Mesenchymal stem cell (in vitro differentiated cells and primary cell): ENCODE measurements at regions not wholly inside any gene's neighbourhood (a gene's known extent, or its start where the extent isn't known, plus 50 kb on each side); places are given as distances from the start of the nearest gene placed in this dataset.

Experiments
- DNase-seq: peaks from one replicate; pipeline ENCODE4 v3.0.0-alpha.2; 2013
- H2AFZ ChIP-seq: one replicate; pipeline ENCODE4 v1.6.1; 2013; ENCODE audit warnings: low read depth, mild to moderate bottlenecking, control low read depth, inconsistent platforms, low read length, moderate library complexity
- H2AK5ac ChIP-seq: 2 replicates; pipeline ENCODE4 v1.6.1; 2013; ENCODE audit warnings: low read length, moderate library complexity, mild to moderate bottlenecking, inconsistent platforms; ENCODE audit not compliant: severe bottlenecking
- H2BK120ac ChIP-seq: one replicate; pipeline ENCODE4 v1.6.1; 2013; ENCODE audit warnings: low read depth, mild to moderate bottlenecking, inconsistent platforms, low read length, moderate library complexity
- H2BK12ac ChIP-seq, 2 experiments: one replicate each; pipeline ENCODE4 v1.6.1; 2013; ENCODE audit warnings: inconsistent platforms in 2 of 2, low read length in 2 of 2, mild to moderate bottlenecking in 2 of 2, moderate library complexity in 2 of 2, control low read depth in 1 of 2
- H2BK15ac ChIP-seq: one replicate; pipeline ENCODE4 v1.6.1; 2013; ENCODE audit warnings: mild to moderate bottlenecking, low read depth, inconsistent platforms; ENCODE audit not compliant: poor library complexity, severe bottlenecking
- H2BK5ac ChIP-seq: 2 replicates; pipeline ENCODE4 v1.6.1; 2013; ENCODE audit warnings: low read depth, mild to moderate bottlenecking, low read length, control low read depth, inconsistent platforms; ENCODE audit not compliant: poor library complexity, severe bottlenecking
- H3K14ac ChIP-seq, 2 experiments: one replicate each; pipeline ENCODE4 v1.6.1; 2013; ENCODE audit warnings: inconsistent platforms in 2 of 2, low read length in 2 of 2, control low read depth in 1 of 2, mild to moderate bottlenecking in 1 of 2, moderate library complexity in 1 of 2
- H3K18ac ChIP-seq, 2 experiments: one replicate each; pipeline ENCODE4 v1.6.1; 2013; ENCODE audit warnings: inconsistent platforms in 2 of 2, low read length in 2 of 2, control low read depth in 1 of 2, low read depth in 1 of 2, mild to moderate bottlenecking in 1 of 2
- H3K23ac ChIP-seq, 2 experiments: one replicate each; pipeline ENCODE4 v1.6.1; 2013; ENCODE audit warnings: inconsistent platforms in 2 of 2, low read length in 2 of 2, mild to moderate bottlenecking in 2 of 2, moderate library complexity in 2 of 2, control low read depth in 1 of 2
- H3K27ac ChIP-seq: 2 replicates; pipeline ENCODE4 v1.5.1; 2013; ENCODE audit warnings: mild to moderate bottlenecking, moderate library complexity, low read length, control low read depth, inconsistent platforms; ENCODE audit not compliant: poor library complexity, severe bottlenecking
- H3K27me3 ChIP-seq, 2 experiments: 2 replicates each; pipeline versions ENCODE4 v1.6.1 to v1.7.0; 2013; ENCODE audit warnings: low read length in 2 of 2, mild to moderate bottlenecking in 2 of 2, moderate library complexity in 2 of 2, control low read depth in 1 of 2, inconsistent platforms in 1 of 2; ENCODE audit not compliant: control insufficient read depth in 1 of 2, insufficient read depth in 1 of 2
- H3K36me3 ChIP-seq, 2 experiments: 2 replicates each; pipeline versions ENCODE4 v1.6.1 to v1.7.0; 2013; ENCODE audit warnings: low read length in 2 of 2, control low read depth in 1 of 2, inconsistent platforms in 1 of 2, low read depth in 1 of 2, mild to moderate bottlenecking in 1 of 2; ENCODE audit not compliant: insufficient read depth in 2 of 2, control insufficient read depth in 1 of 2
- H3K4ac ChIP-seq, 2 experiments: one replicate each; pipeline ENCODE4 v1.6.1; 2013; ENCODE audit warnings: inconsistent platforms in 2 of 2, low read length in 2 of 2, mild to moderate bottlenecking in 2 of 2, moderate library complexity in 2 of 2, control low read depth in 1 of 2, low read depth in 1 of 2
- H3K4me1 ChIP-seq: 2 replicates; pipeline ENCODE4 v1.6.1; 2013; ENCODE audit warnings: low read depth, low read length, control low read depth; ENCODE audit not compliant: control insufficient read depth, insufficient read depth
- H3K4me2 ChIP-seq: 2 replicates; pipeline ENCODE4 v1.6.1; 2013; ENCODE audit warnings: low read length, mild to moderate bottlenecking, inconsistent platforms; ENCODE audit not compliant: poor library complexity, severe bottlenecking
- H3K4me3 ChIP-seq, 2 experiments: 2 replicates each; pipeline versions ENCODE4 v1.5.1 to v1.7.0; 2013; ENCODE audit warnings: low read length in 2 of 2, mild to moderate bottlenecking in 2 of 2, control low read depth in 1 of 2, low read depth in 1 of 2; ENCODE audit not compliant: insufficient read depth in 1 of 2
- H3K79me1 ChIP-seq: replicated peaks from 2 replicates; pipeline ENCODE4 v1.6.1; 2013; ENCODE audit warnings: mild to moderate bottlenecking, control low read depth, low read length, inconsistent platforms; ENCODE audit not compliant: poor library complexity, severe bottlenecking
- H3K9ac ChIP-seq: 2 replicates; pipeline ENCODE4 v1.7.0; 2013; ENCODE audit warnings: mild to moderate bottlenecking, low read length, moderate library complexity
- H3K9me3 ChIP-seq: 2 replicates; pipeline ENCODE4 v1.7.0; 2013; ENCODE audit warnings: mild to moderate bottlenecking, low read length; ENCODE audit not compliant: control insufficient read depth
- H4K8ac ChIP-seq: one replicate; pipeline ENCODE4 v1.6.1; 2013; ENCODE audit warnings: inconsistent platforms, mild to moderate bottlenecking, low read length, moderate library complexity
- H4K91ac ChIP-seq: one replicate; pipeline ENCODE4 v1.6.1; 2013; ENCODE audit warnings: mild to moderate bottlenecking, low read length, inconsistent platforms
- WGBS: methylation state at CpG from one replicate; pipeline ENCODE4 v1.1.7; 2013; ENCODE audit warnings: mixed read lengths; 5-methylcytosine and 5-hydroxymethylcytosine counted together

- Histone ChIP-seq H3K4me3 (no peak overlapping the region), H3K14ac (no peak overlapping the region), H3K4me1 (no peaks in the 10 kb centered on the region), H3K23ac (no peak overlapping the region), H2AFZ (no peak overlapping the region), H2BK15ac (no peak overlapping the region), H3K4me2 (no peak overlapping the region), H3K9me3 (peaks cover 11% of the 10 kb centered on the region), H3K36me3 (no peaks in the 10 kb centered on the region), H2BK12ac (peak overlapping the region in 1 of 2 experiments; percentile 47), H2BK5ac (no peak overlapping the region), H3K27me3 (no peaks in the 10 kb centered on the region), H3K9ac (no peak overlapping the region), H4K91ac (no peak overlapping the region), H3K18ac (no peak overlapping the region), H3K79me1 (no peaks in the 10 kb centered on the region), H2BK120ac (no peak overlapping the region), H3K4ac (no peak overlapping the region), H3K27ac (no peak overlapping the region), H2AK5ac (no peak overlapping the region), H4K8ac (no peak overlapping the region)
- no peak for DNase-seq
- no CpG with 5 or more reads among the region's 1 CpG for WGBS
Measured at GRCh38 chr2:12897181-12897580, 180.4 kb downstream of the TRIB2 start.

- WGBS: 88% methylated on average over 2 of the region's 2 CpGs
- Histone ChIP-seq H2BK5ac (no peak overlapping the region), H3K36me3 (no peaks in the 10 kb centered on the region), H3K27ac (no peak overlapping the region), H4K91ac (no peak overlapping the region), H3K4me2 (no peak overlapping the region), H3K4me1 (no peaks in the 10 kb centered on the region), H2BK12ac (no peak overlapping the region), H3K14ac (no peak overlapping the region), H3K27me3 (no peaks in the 10 kb centered on the region), H2AK5ac (no peak overlapping the region), H3K4ac (no peak overlapping the region), H3K9ac (no peak overlapping the region), H3K23ac (no peak overlapping the region), H4K8ac (no peak overlapping the region), H3K18ac (no peak overlapping the region), H2AFZ (no peak overlapping the region), H3K9me3 (no peaks in the 10 kb centered on the region), H2BK120ac (no peak overlapping the region), H3K79me1 (no peaks in the 10 kb centered on the region), H3K4me3 (no peak overlapping the region), H2BK15ac (no peak overlapping the region)
- DNase-seq: no peak
Measured at GRCh38 chr2:12903272-12903671, 186.5 kb downstream of the TRIB2 start.

GRCh38 chr2:12910431-12910830 lies 193.7 kb downstream of the TRIB2 start:
- Histone ChIP-seq H3K18ac (no peak overlapping the region), H3K23ac (no peak overlapping the region), H2BK15ac (no peak overlapping the region), H3K27ac (no peak overlapping the region), H2BK120ac (no peak overlapping the region), H4K8ac (no peak overlapping the region), H3K14ac (no peak overlapping the region), H3K36me3 (no peaks in the 10 kb centered on the region), H3K4me2 (no peak overlapping the region), H4K91ac (no peak overlapping the region), H2AK5ac (no peak overlapping the region), H3K9me3 (peaks cover 4% of the 10 kb centered on the region), H3K9ac (no peak overlapping the region), H3K4ac (no peak overlapping the region), H2BK12ac (no peak overlapping the region), H3K4me3 (no peak overlapping the region), H2BK5ac (no peak overlapping the region), H3K27me3 (no peaks in the 10 kb centered on the region), H3K4me1 (no peaks in the 10 kb centered on the region), H2AFZ (no peak overlapping the region), H3K79me1 (no peaks in the 10 kb centered on the region)
- WGBS: 87% methylated on average over 2 of the region's 2 CpGs
- no peak for DNase-seq

DNA sequence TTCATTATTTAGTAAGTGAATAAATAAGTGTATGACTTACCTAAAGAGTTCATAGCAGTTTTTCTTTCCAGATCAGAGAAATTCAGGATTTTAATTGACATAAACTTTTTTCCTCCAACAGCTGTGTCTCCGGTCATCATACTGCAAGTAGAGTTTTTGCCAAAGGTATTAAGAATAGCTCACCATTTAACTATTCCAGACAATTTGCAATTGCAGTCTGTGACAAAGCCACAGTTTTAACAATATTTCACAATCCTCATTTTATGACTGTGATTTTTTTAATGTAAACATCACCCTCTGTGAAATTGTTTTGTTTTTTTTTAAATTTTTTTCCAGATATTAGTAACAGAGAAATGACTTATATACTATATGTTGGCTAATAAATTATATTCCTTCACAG lies 199.1 kb downstream of the TRIB2 start:
- Histone ChIP-seq H3K27ac (no peak overlapping the region), H2BK5ac (no peak overlapping the region), H2AFZ (no peak overlapping the region), H3K4me3 (no peak overlapping the region), H3K9me3 (no peaks in the 10 kb centered on the region), H3K4me1 (no peaks in the 10 kb centered on the region), H3K18ac (no peak overlapping the region), H3K9ac (no peak overlapping the region), H3K14ac (no peak overlapping the region), H2BK12ac (no peak overlapping the region), H4K8ac (no peak overlapping the region), H4K91ac (no peak overlapping the region), H3K79me1 (no peaks in the 10 kb centered on the region), H3K36me3 (no peaks in the 10 kb centered on the region), H3K27me3 (no peaks in the 10 kb centered on the region), H3K4me2 (no peak overlapping the region), H2AK5ac (no peak overlapping the region), H2BK120ac (no peak overlapping the region), H3K23ac (no peak overlapping the region), H3K4ac (no peak overlapping the region), H2BK15ac (no peak overlapping the region)
- no peak for DNase-seq
- WGBS: 95% methylated on average over 1 of the region's 1 CpG
